Activated CD4-positive, CD25-positive, alpha-beta regulatory T cell treated with anti-CD3 and anti-CD28 coated beads, Interleukin-2, amount 50 U/mL, for 72 hours (primary cell): ENCODE measurements at regions not wholly inside any gene's neighbourhood (a gene's known extent, or its start where the extent isn't known, plus 50 kb on each side); places are given as distances from the start of the nearest gene placed in this dataset.

Experiments used
- DNase-seq: peaks from one replicate; pipeline ENCODE4 v3.0.0; 2021

- DNase-seq: no peak
Observed at GRCh38 chr4:1506956-1507721, 100.9 kb upstream of the NKX1-1 start.

GRCh38 chr4:1505511-1506460, 99.5 kb upstream of the NKX1-1 start:
- DNase-seq: no peak

GRCh38 chr4:1504595-1505500, 98.6 kb upstream of the NKX1-1 start:
- no peak for DNase-seq

- peak; percentile 28 for DNase-seq
Observed at GRCh38 chr4:1503583-1504471, 97.6 kb upstream of the NKX1-1 start.

- DNase-seq: no peak
Observed at GRCh38 chr4:1502976-1503375, 96.7 kb upstream of the NKX1-1 start.

GRCh38 chr4:1502501-1502886, 96.3 kb upstream of the NKX1-1 start:
- no peak for DNase-seq

- DNase-seq: no peak
Observed at GRCh38 chr4:1501754-1502500, 95.7 kb upstream of the NKX1-1 start.

- no peak for DNase-seq
Observed at GRCh38 chr4:1500966-1501753, 94.9 kb upstream of the NKX1-1 start.

- DNase-seq: no peak
Observed at GRCh38 chr4:1500231-1500965, 94.2 kb upstream of the NKX1-1 start.

GRCh38 chr4:1499465-1499864, 93.2 kb upstream of the NKX1-1 start:
- DNase-seq: no peak

GRCh38 chr4:1497189-1497801, 91.1 kb upstream of the NKX1-1 start:
- DNase-seq: no peak

- DNase-seq: no peak
Observed at GRCh38 chr4:1496116-1496642, 89.9 kb upstream of the NKX1-1 start.

- no peak for DNase-seq
Observed at GRCh38 chr4:1495416-1496115, 89.3 kb upstream of the NKX1-1 start.

GRCh38 chr4:1494416-1495315, 88.4 kb upstream of the NKX1-1 start:
- DNase-seq: no peak

GRCh38 chr4:1493540-1494287, 87.5 kb upstream of the NKX1-1 start:
- no peak for DNase-seq
